MG63 (cell line): ENCODE measurements at regions not wholly inside any gene's neighbourhood (a gene's known extent, or its start where the extent isn't known, plus 50 kb on each side); places are given as distances from the start of the nearest gene placed in this dataset.

Experiments
- DNase-seq: peaks from one replicate; pipeline ENCODE4 v3.0.0-alpha.2; 2020
- H3K27me3 ChIP-seq: fragments of 250-450 bp; sonication (Bioruptor Pico); 2 replicates; pipeline ENCODE4 v1.5.1; 2020; ENCODE audit warnings: mild to moderate bottlenecking, moderate library complexity
- H3K36me3 ChIP-seq: fragments of 250-450 bp; sonication (Bioruptor Pico); 2 replicates; pipeline ENCODE4 v1.5.1; 2020; ENCODE audit warnings: mild to moderate bottlenecking, moderate library complexity
- H3K4me3 ChIP-seq: fragments of 250-450 bp; sonication (Bioruptor Pico); 2 replicates; pipeline ENCODE4 v1.5.1; 2020; ENCODE audit warnings: mild to moderate bottlenecking, moderate library complexity
- H3K9me3 ChIP-seq: fragments of 250-450 bp; sonication (Bioruptor Pico); 2 replicates; pipeline ENCODE4 v1.5.1; 2020; ENCODE audit warnings: mild to moderate bottlenecking, moderate library complexity

DNA sequence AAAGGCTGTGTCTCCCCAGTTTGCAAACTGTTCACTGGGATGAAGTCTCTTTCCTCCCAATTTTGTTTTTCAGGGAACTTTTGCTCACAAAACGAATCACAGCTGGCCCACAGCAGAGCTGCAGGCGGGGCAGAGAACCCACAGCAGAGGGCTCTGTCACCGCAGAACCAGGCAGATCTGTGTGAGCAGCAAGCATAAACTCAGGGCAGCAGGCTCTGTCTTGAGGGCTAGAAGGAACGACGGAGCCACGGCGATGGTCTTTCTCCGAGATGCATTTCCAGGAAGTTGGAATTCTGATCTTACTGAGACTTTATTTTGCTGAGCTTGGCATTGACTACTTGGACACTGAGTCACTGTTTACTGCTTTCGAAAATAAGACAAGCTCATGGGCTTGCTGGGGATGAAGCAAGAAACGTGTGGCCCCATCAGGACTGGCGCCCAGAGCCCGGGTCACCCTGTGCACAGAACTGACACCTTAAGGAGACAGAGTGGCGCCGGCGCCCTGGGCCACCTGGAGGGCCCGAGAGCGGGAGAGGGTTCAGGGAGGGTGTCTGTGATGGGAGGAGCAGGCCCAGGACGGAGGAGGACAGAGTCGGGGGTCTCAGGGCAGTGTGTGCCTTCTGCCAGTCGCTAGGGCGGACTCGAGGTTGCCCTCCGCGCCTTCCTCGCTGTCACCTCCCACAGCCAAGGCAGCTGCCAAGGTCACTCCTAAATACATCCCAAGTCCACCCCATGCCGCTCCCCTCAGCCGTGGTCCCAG, 106.3 kb upstream of the NXT1 start:
- Histone ChIP-seq H3K4me3 (no peak overlapping the region), H3K9me3 (no peaks in the 10 kb centered on the region), H3K36me3 (no peaks in the 10 kb centered on the region), H3K27me3 (no peaks in the 10 kb centered on the region)
- no peak for DNase-seq

DNA sequence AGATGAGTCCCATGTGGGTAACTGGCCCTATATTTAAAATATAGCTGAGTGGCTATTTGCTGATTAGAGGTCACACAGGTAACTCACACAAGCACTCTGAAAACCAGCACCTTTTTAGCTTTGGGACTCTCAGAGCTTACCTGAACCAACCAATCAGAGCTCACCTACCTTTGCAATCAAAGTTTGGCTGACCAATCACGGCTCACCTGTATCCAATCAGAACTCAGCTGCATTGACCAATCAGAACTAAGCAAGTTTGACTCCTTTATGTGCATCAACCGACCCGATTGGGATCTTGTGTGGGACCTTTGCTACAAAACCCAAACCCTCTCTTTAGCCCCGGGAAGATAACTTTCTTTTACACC, 106.8 kb upstream of the NXT1 start:
- no peak overlapping the region for H3K4me3 ChIP-seq

DNA sequence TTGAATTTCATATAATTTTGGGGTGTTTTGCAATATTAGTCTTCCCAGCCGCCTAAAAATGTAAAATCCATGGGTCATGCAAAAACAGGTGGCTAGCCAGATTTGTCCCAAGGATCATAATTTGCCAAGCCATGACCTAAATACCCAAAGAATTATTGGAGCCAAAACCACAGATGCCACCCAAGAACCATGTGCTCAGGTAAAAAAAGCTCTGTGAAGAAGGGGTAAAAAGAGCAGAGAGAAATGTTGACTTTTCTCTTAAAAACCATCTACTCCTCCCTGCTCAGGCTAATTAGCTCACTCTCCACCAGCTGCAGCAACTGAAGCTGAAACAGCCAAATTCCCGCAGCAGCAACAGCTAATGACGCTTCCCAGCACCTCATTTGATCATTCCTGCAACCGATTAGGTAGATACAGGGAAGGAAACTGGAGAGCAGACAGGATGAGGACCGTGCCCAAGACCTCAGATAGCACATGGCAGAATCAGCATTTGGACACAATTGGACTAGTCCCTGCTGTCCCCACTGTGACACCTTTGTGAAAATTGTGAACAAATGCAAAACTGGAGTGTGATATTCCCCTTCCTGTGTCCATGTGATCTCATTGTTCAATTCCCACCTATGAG, 107.9 kb upstream of the NXT1 start:
- DNase-seq: no peak
- no peak overlapping the region for H3K4me3 ChIP-seq
- no peaks in the 10 kb centered on the region for H3K36me3 ChIP-seq
- H3K27me3 ChIP-seq: no peaks in the 10 kb centered on the region
- H3K9me3 ChIP-seq: no peaks in the 10 kb centered on the region

More for the DNA sequence above, 106.8 kb upstream of the NXT1 start:
- Histone ChIP-seq H3K36me3 (no peaks in the 10 kb centered on the region), H3K27me3 (no peaks in the 10 kb centered on the region), H3K9me3 (no peaks in the 10 kb centered on the region)
- DNase-seq: no peak

DNA sequence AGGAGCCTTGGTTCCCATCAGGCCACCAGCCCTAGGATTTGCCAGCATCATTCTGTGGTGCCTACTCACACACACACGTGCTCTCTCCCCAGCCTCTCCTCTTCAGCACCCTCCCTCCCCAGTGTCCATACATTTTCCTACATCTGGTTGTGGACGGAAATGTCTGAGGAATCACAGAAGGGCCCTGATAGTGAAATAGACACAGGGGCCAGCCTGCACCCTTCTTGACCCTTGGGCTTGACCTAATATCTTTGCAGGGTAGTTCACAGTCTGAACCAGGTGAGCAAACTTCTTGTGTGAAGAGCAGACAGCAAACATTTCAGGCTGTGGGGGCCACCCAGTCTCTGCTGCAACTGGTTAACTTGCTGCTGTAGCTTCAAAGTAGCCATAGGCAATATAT, 108.5 kb upstream of the NXT1 start:
- Histone ChIP-seq H3K27me3 (no peaks in the 10 kb centered on the region), H3K4me3 (no peak overlapping the region), H3K36me3 (no peaks in the 10 kb centered on the region), H3K9me3 (no peaks in the 10 kb centered on the region)
- no peak for DNase-seq

DNA sequence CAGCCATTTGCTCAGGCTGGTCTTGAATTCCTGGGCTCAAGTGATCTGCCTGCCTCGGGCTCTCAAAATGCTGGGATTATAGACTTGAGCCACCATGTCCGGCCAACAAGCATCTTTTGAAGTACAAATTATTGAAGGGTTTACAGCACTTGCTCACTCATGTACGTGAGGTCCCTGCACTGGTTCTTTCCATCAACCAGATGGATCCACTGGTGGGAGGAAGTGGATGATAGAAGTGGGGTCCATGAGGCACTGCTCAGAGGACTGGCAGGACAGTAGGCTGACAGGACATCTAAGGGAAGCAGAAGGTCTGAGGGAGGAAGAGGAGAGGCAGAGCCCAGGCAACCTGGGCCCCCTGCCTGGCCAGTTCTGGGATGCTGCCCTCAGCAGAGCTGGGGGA, 109.2 kb upstream of the NXT1 start:
- Histone ChIP-seq H3K36me3 (no peaks in the 10 kb centered on the region), H3K9me3 (no peaks in the 10 kb centered on the region), H3K27me3 (no peaks in the 10 kb centered on the region), H3K4me3 (no peak overlapping the region)
- no peak for DNase-seq

DNA sequence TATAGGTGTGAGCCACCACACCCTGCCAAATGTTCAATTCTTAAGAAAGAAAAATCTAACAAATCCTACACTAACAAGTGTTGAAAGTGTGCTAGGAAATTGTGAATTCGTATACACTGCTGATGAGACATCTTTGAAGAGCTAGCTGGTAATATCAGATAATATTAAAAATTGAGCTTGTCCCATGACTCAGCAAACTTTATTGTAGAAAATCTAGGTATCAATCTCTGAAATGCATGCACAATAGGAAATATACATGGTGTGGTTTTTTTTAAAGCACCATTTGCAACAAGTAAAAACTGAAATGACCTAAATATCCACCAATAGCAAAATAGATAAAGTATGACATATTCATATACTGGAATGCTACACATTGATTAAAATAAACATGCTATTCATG, 110.1 kb upstream of the NXT1 start:
- H3K4me3 ChIP-seq: no peak overlapping the region
- H3K9me3 ChIP-seq: no peaks in the 10 kb centered on the region
- no peaks in the 10 kb centered on the region for H3K36me3 ChIP-seq
- no peak for DNase-seq
- no peaks in the 10 kb centered on the region for H3K27me3 ChIP-seq

DNA sequence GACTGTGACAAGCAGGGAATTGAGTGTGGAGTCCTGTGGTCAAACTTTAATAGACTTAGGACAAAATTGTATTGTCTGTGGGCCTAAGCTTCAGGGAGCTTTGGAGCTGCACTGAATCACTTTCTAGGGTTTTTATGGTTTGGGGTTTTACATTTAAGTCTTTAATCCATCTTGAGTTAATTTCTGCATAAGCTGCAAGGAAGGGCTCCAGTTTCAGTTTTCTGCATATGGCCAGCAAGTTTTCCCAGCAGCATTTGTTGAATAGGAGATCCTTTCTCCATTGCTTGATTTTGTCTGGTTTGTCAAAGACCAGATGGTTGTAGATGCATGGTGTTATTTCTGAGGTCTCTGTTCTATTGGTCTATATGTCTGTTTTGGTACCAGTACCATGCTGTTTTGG, 113.4 kb upstream of the NXT1 start:
- H3K27me3 ChIP-seq: no peaks in the 10 kb centered on the region
- H3K9me3 ChIP-seq: no peaks in the 10 kb centered on the region
- H3K4me3 ChIP-seq: no peak overlapping the region
- DNase-seq: no peak
- H3K36me3 ChIP-seq: no peaks in the 10 kb centered on the region

DNA sequence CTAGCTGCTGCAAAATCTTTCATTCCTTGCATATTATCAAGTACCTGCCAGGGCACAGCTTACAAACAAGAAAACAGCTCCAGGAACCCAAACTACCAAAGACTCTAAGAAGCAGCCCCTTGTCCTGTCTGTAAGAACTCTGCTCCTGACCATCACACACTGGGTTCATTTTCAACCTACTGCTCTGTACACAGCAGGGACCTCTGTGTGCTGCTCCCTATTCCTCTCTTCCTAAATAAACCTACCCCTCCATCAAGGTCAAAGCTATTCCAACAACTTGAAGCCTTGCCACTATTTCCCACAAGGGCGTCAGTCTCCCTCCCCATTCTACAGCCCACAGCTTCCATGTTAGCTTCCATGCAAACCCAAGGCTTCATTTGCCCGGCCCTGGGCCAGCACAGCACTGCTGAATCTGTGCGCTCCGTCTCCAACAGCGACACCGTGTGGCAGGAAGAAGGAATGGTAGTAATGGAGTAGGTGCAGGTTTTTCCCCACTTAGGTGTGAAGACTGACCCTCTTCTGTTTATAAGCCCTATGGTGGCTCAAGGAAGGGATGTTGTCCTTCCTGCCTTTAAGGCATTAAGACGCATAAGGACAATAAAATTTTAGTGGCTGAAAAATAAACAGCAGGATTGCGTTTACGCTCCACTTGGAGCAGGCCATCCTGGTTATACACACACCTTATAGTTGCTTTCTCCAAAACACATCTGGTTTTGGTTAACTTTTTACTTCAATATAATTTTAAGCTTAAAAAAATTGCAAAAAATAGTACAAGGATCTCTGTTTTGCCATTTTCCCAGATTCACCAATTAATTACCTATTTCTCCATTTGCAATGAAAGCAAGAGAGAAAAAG, 115.2 kb upstream of the NXT1 start:
- DNase-seq: no peak
- no peaks in the 10 kb centered on the region for H3K36me3 ChIP-seq

DNA sequence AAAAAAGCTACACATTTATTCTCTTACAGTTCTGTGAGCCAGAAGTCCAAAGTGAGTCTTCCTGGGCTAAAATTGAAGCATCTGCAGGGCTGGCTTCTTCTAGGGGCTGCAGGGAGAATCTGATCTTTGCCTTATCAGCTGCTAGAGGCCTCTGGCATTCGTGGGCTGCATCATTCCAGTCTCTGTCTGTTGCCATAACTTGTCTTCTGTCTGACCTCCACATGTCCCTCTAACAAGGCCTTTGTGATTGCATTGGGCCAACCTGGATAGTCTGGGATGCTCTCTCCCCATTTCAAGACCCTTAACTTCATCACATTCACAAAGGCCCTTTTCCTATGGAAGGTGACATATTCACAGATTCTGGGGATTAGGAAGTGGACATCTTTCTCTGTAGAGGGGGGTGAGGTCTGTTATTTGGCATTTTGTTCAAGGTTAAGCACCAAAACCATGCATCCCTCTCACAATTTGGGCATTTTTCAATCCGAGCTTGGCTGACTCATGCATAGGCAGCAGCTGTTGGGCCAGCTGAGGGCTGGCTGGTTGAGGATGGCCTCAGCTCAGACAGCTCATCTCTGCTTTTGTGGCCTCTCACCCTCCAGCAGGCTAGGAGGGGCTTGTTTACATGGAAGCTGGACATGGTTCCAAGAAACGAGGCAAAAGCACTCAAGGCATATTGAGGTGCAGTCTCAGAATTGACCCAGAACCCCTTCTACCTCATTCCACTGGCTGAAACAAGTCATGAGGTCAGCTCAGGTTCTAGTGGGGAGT, 116.1 kb upstream of the NXT1 start:
- H3K36me3 ChIP-seq: no peaks in the 10 kb centered on the region
- peak; percentile 57 for DNase-seq
- H3K4me3 ChIP-seq: no peak overlapping the region
- no peaks in the 10 kb centered on the region for H3K9me3 ChIP-seq
- no peaks in the 10 kb centered on the region for H3K27me3 ChIP-seq

More for the DNA sequence above, 115.2 kb upstream of the NXT1 start:
- H3K9me3 ChIP-seq: no peaks in the 10 kb centered on the region
- H3K4me3 ChIP-seq: no peak overlapping the region
- H3K27me3 ChIP-seq: no peaks in the 10 kb centered on the region

DNA sequence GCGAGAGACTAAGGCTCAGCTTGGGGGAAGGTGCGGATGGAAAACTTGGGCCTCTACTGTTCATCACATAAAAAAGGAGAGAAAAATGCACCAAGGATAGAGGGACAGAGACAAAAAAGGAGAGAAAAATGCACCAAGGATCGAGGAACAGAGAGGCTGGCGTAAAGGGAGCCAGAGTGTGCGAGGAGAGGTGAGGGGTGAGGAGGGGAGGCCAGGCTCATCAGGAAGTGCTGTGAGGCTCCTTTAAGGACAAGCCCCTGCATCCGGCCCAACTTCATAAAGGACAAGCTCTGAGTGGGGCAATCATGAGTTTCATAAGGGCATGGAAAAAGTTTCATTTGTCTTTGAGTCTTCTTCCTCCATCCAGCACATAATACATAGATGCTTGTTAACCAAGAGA, 117.2 kb upstream of the NXT1 start:
- Histone ChIP-seq H3K9me3 (no peaks in the 10 kb centered on the region), H3K4me3 (no peak overlapping the region), H3K27me3 (no peaks in the 10 kb centered on the region), H3K36me3 (no peaks in the 10 kb centered on the region)
- no peak for DNase-seq

DNA sequence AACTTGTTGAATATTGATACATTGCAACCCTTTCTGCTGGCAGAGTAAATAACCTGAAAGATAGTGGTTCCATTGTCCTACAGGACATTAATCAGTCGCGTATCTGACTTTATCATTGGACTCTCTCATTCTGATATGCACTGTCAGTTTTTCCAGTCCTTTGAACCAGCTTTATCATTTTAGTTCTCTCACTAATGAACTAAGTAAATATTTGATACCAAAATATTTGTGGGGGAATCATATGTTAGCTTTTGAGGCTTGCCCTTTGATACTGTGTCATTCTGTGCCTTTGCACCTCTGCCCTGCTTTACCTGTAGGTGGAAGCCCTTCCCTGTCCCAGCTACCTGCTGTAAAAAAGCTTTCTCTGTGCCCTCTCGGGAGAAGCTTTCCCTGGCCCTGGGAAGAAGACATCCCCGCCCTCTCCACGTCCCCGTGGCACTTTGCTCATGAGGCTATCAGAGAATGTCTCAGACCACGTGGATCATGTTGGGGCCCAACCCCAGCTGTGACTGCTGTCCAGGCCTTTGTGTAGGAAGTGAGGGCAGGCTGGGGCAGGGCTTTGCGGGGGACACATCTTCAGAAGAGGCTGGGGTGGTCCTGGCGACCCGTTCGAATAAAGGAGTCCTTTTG, 117.8 kb upstream of the NXT1 start:
- H3K27me3 ChIP-seq: no peaks in the 10 kb centered on the region
- H3K36me3 ChIP-seq: no peaks in the 10 kb centered on the region
- H3K9me3 ChIP-seq: no peaks in the 10 kb centered on the region
- no peak for DNase-seq
- H3K4me3 ChIP-seq: no peak overlapping the region

DNA sequence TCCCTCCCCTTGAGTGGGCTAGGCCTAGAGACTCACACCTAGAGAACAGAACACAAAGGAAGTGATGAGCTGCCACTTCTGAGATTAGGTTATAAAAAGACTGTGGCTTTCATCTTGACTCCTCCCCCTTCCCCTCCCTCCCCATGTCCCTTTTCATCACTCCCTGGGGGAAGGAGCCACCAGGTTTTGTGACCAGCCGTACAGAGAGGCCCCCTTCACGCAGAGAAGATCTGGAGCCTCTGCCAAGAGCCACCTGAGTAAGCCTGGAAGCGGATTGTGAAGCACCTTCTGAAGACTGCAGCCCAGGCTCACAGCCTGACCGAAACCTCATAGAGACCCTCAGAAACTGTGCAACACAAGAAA, 118.4 kb upstream of the NXT1 start:
- Histone ChIP-seq H3K9me3 (no peaks in the 10 kb centered on the region), H3K4me3 (no peak overlapping the region), H3K27me3 (no peaks in the 10 kb centered on the region), H3K36me3 (no peaks in the 10 kb centered on the region)
- DNase-seq: no peak

DNA sequence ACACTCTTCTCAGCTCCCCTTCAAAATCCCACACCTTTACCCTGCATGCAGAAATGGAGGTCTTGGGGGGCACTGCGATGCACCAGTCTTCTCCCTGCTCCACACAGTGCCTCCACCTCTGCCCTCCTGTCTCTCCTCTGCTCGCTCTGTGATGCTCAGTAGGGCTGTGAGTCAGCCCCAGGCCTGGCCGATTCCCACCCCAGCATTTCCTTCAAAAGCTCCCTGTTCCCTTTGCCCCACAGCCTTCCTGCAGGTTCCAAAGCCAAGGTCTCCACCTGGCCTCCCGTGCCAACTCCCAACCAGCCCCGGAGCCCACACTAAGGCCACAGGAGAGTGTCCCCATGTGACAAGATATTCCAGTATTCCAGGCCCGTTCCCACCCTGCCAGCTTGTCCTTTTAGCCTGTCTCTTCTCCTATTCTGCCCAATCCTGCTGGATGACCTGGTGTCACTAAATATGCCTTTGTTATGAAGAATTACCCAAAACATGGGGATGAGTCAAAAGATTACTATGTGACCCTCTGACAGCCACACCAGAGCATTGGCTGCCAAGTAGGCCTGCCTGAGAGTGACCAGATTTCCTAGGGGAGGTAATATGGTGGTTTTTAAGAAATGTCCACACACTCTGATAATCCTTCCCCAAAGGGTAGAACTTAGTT, 118.9 kb upstream of the NXT1 start:
- Histone ChIP-seq H3K36me3 (no peaks in the 10 kb centered on the region), H3K9me3 (no peaks in the 10 kb centered on the region), H3K27me3 (no peaks in the 10 kb centered on the region), H3K4me3 (no peak overlapping the region)
- peak; percentile 39 for DNase-seq

DNA sequence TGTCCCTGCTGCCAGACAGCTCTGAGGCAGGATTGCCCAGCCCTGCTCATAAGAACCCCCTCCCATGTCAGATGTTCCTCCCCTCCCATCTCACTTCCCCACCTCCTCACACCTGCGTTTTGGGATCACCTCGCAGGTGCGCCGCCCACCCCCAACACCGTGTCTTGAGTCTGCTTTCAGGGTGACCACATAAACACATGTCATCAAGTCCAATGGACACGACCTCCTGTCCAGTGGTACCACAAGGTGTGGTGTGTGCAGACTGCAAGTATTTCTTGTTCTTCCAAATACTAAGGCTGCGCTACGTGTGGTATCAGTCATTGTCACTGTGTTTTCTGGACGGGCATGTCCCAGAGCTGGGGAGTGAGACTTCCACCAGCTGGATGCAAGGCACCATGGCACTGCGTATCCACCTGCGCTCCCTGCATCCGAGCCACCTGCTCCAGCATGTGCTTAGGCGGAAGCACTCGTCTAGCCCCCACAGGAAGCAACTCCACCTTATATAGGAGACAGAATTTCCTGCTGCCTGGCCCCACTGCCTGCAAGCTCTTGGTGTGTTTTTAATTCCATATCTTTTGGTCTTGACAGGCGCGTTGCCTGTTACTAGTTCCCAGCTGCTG, 119.7 kb upstream of the NXT1 start:
- no peak for DNase-seq
- H3K36me3 ChIP-seq: no peaks in the 10 kb centered on the region
- H3K4me3 ChIP-seq: no peak overlapping the region
- H3K9me3 ChIP-seq: no peaks in the 10 kb centered on the region
- H3K27me3 ChIP-seq: no peaks in the 10 kb centered on the region

DNA sequence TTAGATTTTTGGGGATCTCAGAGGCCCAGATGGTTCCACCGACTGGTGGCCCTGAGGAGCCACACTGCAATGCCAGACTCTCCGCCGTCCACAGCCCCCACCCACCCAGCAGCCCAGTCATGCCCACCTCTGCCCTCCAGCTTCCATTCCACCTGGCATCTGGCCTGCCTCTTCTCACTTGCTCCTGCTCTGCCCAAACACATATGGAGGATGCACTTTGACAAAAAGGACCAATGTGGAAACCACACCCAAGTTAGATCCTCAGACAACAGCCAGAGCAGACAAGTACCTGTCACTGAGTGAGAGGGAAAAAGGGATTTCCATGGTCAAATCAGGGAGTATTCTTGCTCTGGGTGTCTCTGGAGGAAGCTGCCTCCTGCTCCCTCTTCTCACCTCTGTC, 120.6 kb upstream of the NXT1 start:
- Histone ChIP-seq H3K27me3 (no peaks in the 10 kb centered on the region), H3K36me3 (no peaks in the 10 kb centered on the region)
- no peak for DNase-seq

DNA sequence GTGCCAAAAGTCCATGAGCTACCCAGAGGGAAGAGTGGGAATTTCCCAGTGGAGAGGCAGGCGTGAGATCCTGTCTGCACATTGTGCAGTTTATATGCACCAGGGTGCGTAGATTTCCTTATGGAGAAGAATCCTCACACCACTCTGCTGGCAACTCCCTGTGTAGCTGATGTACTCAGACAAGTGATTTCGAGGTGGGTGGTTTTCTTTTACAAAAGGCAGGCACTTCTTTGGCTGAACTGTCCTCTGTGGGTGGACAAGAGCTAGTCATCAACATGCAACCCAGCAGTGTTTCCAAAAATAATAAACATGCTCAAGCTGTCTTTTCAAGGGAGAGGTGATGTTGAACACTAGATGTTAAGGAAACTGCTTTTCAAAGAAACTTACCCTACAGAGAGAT, 121.7 kb upstream of the NXT1 start:
- H3K36me3 ChIP-seq: no peaks in the 10 kb centered on the region
- no peaks in the 10 kb centered on the region for H3K9me3 ChIP-seq
- DNase-seq: peak; percentile 81
- no peaks in the 10 kb centered on the region for H3K27me3 ChIP-seq
- no peak overlapping the region for H3K4me3 ChIP-seq

More for the DNA sequence above, 120.6 kb upstream of the NXT1 start:
- Histone ChIP-seq H3K4me3 (no peak overlapping the region), H3K9me3 (no peaks in the 10 kb centered on the region)
